OCI-LY3 (cell line): ENCODE measurements at regions not wholly inside any gene's neighbourhood (a gene's known extent, or its start where the extent isn't known, plus 50 kb on each side); places are given as distances from the start of the nearest gene placed in this dataset.

Experiments used
- H2AFZ ChIP-seq: fragments of 200-600, 300-600 bp; shearing (Covaris generic); 2 replicates; pipeline ENCODE4 v1.6.0; 2014; ENCODE audit warnings: antibody characterized with exemption, low read depth, low read length
- H3K27ac ChIP-seq: fragments of 200-600, 300-600 bp; sonication (generic); 2 replicates; pipeline ENCODE4 v1.5.1; 2014; ENCODE audit warnings: mild to moderate bottlenecking, low read length, moderate library complexity, mixed read lengths
- H3K27me3 ChIP-seq: fragments of 200-600, 300-600 bp; sonication (generic); 2 replicates; pipeline ENCODE4 v1.6.1; 2014; ENCODE audit warnings: low read depth, low read length, mixed read lengths
- H3K36me3 ChIP-seq: fragments of 200-600, 300-600 bp; sonication (generic); replicated peaks from 2 replicates; pipeline ENCODE3; 2014; ENCODE audit warnings: low read depth, low read length, mixed read lengths
- H3K4me1 ChIP-seq: fragments of 300-600, 200-600 bp; sonication (generic); 2 replicates; pipeline ENCODE4 v1.6.1; 2014; ENCODE audit warnings: low read length, mixed read lengths
- H3K4me2 ChIP-seq: fragments of 200-600, 300-600 bp; sonication (generic); 2 replicates; pipeline ENCODE4 v1.6.1; 2014; ENCODE audit warnings: low read length, mixed read lengths
- H3K4me3 ChIP-seq: fragments of 300-600, 200-600 bp; sonication (generic); 2 replicates; pipeline ENCODE4 v1.5.1; 2014; ENCODE audit warnings: antibody characterized with exemption, mild to moderate bottlenecking, low read length, moderate library complexity
- H3K79me2 ChIP-seq: fragments of 300-600, 200-600 bp; shearing (Covaris generic); 2 replicates; pipeline ENCODE4 v1.6.1; 2014; ENCODE audit warnings: mild to moderate bottlenecking, low read length, mixed read lengths
- H3K9ac ChIP-seq: fragments of 300-600, 200-600 bp; shearing (Covaris generic); 2 replicates; pipeline ENCODE4 v1.6.0; 2014; ENCODE audit warnings: mild to moderate bottlenecking, low read length, moderate library complexity
- H3K9me3 ChIP-seq: fragments of 200-600, 300-600 bp; shearing (Covaris generic); 2 replicates; pipeline ENCODE4 v1.6.1; 2014; ENCODE audit warnings: low read length, mixed read lengths; ENCODE audit not compliant: insufficient read depth
- H4K20me1 ChIP-seq: fragments of 200-600, 300-600 bp; sonication (generic); 2 replicates; pipeline ENCODE4 v1.6.1; 2016; ENCODE audit warnings: low read length, mixed read lengths; ENCODE audit not compliant: insufficient read depth
- CTCF ChIP-seq: fragments of 200-600, 300-600 bp; sonication (generic); IDR thresholded peaks from 2 replicates; pipeline ENCODE4 v1.5.1; 2014; ENCODE audit warnings: antibody characterized with exemption, low read length, low read depth
- EZH2phosphoT487 ChIP-seq: fragments of 200-600 bp; shearing (Covaris generic); IDR thresholded peaks from 2 replicates; pipeline ENCODE4 v1.6.1; 2018; ENCODE audit warnings: antibody characterized with exemption, mixed run types, low read depth

GRCh38 chr6:146895101-146895771 is 296.5 kb downstream of the ADGB start:
- Histone ChIP-seq H3K4me2 (no peak overlapping the region), H3K27ac (no peak overlapping the region), H3K9ac (no peak overlapping the region), H3K4me1 (no peaks in the 10 kb centered on the region; the same call in 1 of the 2 replicates), H3K4me3 (no peak overlapping the region), H3K9me3 (no peaks in the 10 kb centered on the region), H4K20me1 (no peaks in the 10 kb centered on the region), H3K27me3 (no peaks in the 10 kb centered on the region), H3K36me3 (no peaks in the 10 kb centered on the region), H2AFZ (no peak overlapping the region), H3K79me2 (no peaks in the 10 kb centered on the region)
- TF ChIP-seq EZH2phosphoT487 (no peak), CTCF (no peak)

GRCh38 chr6:146895772-146896061 is 296.9 kb downstream of the ADGB start:
- Histone ChIP-seq H2AFZ (no peak overlapping the region), H3K9ac (no peak overlapping the region), H3K4me3 (no peak overlapping the region), H3K79me2 (no peaks in the 10 kb centered on the region), H4K20me1 (no peaks in the 10 kb centered on the region), H3K4me1 (no peaks in the 10 kb centered on the region; the same call in 1 of the 2 replicates), H3K27ac (no peak overlapping the region), H3K36me3 (no peaks in the 10 kb centered on the region), H3K4me2 (no peak overlapping the region), H3K9me3 (no peaks in the 10 kb centered on the region), H3K27me3 (no peaks in the 10 kb centered on the region)
- TF ChIP-seq CTCF = no peak
- TF ChIP-seq EZH2phosphoT487 = no peak

- Histone ChIP-seq H3K27ac (no peak overlapping the region), H4K20me1 (no peaks in the 10 kb centered on the region), H3K36me3 (no peaks in the 10 kb centered on the region), H3K4me2 (no peak overlapping the region), H3K9me3 (no peaks in the 10 kb centered on the region), H3K9ac (no peak overlapping the region), H3K27me3 (no peaks in the 10 kb centered on the region), H3K79me2 (no peaks in the 10 kb centered on the region), H2AFZ (no peak overlapping the region), H3K4me3 (no peak overlapping the region), H3K4me1 (no peaks in the 10 kb centered on the region; the same call in 1 of the 2 replicates)
- TF ChIP-seq CTCF (no peak), EZH2phosphoT487 (no peak)
Observed at GRCh38 chr6:146896062-146896813, 297.5 kb downstream of the ADGB start.

- no peaks in the 10 kb centered on the region; the same call in 1 of the 2 replicates for H3K4me1 ChIP-seq
- no peak for TF ChIP-seq CTCF
- no peak for TF ChIP-seq EZH2phosphoT487
- H2AFZ ChIP-seq = no peak overlapping the region
- no peak overlapping the region for H3K4me3 ChIP-seq
- H3K9ac ChIP-seq = no peak overlapping the region
- H4K20me1 ChIP-seq = no peaks in the 10 kb centered on the region
- H3K4me2 ChIP-seq = no peak overlapping the region
- no peaks in the 10 kb centered on the region for H3K27me3 ChIP-seq
- H3K36me3 ChIP-seq = no peaks in the 10 kb centered on the region
- H3K79me2 ChIP-seq = no peaks in the 10 kb centered on the region
- H3K27ac ChIP-seq = no peak overlapping the region
- H3K9me3 ChIP-seq = no peaks in the 10 kb centered on the region
Observed at GRCh38 chr6:146896960-146897701, 298.4 kb downstream of the ADGB start.
